NT2/D1 (cell line): ENCODE measurements at regions not wholly inside any gene's neighbourhood (a gene's known extent, or its start where the extent isn't known, plus 50 kb on each side); places are given as distances from the start of the nearest gene placed in this dataset.

ENCODE experiments used
- DNase-seq: peaks from one replicate; pipeline ENCODE4 v3.0.0-alpha.2; 2011; ENCODE audit warnings: low read depth, low spot score
- H3K27me3 ChIP-seq: 2 replicates; pipeline ENCODE4 v1.6.0; 2011; ENCODE audit warnings: mild to moderate bottlenecking; ENCODE audit not compliant: insufficient read length, insufficient read depth
- H3K36me3 ChIP-seq: 2 replicates; pipeline ENCODE4 v1.6.1; 2011; ENCODE audit warnings: mild to moderate bottlenecking, low read length, mixed read lengths; ENCODE audit not compliant: insufficient read depth, insufficient read length
- H3K4me1 ChIP-seq: 2 replicates; pipeline ENCODE4 v1.5.1; 2011; ENCODE audit not compliant: insufficient read depth, insufficient read length
- H3K4me3 ChIP-seq: 2 replicates; pipeline ENCODE4 v1.5.1; 2011; ENCODE audit warnings: low read depth; ENCODE audit not compliant: insufficient read length
- H3K9ac ChIP-seq: 2 replicates; pipeline ENCODE4 v1.6.0; 2011; ENCODE audit warnings: low read depth; ENCODE audit not compliant: insufficient read length
- H3K9me3 ChIP-seq: 2 replicates; pipeline ENCODE4 v1.5.1; 2011; ENCODE audit warnings: mild to moderate bottlenecking, low read length; ENCODE audit not compliant: insufficient read depth
- SUZ12 ChIP-seq: IDR thresholded peaks from 2 replicates; pipeline ENCODE4 v1.6.1; 2011; ENCODE audit not compliant: insufficient read length, insufficient read depth; ENCODE audit errors: extremely low read depth
- YY1 ChIP-seq: IDR thresholded peaks from 2 replicates; pipeline ENCODE4 v1.6.1; 2011; ENCODE audit not compliant: insufficient read length, insufficient read depth
- ZNF274 ChIP-seq: IDR thresholded peaks from 2 replicates; pipeline ENCODE4 v1.6.1; 2011; ENCODE audit warnings: mild to moderate bottlenecking, low read depth, low read length

DNA sequence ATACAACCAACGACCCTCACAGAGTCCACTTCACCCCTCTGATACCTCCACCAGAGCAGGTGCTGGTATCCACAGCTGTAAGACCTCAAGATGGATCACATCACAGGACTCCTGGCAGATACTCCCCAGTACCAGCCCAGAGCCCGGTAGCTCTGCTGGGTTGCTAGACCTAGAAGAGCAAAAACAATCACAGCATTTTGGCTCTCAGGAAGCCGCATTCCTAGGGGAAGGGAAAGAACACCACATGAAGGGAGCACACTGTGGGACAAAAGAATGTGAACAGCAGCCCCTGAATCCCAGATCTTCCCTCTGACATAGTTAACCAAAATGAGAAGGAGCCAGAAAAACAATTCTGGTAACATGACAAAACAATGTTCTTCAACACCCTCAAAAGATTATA is 303.1 kb upstream of the GRIA3 start:
- TF ChIP-seq ZNF274, result no peak
- no peak for TF ChIP-seq YY1
- no peak for TF ChIP-seq SUZ12
- Histone ChIP-seq H3K9ac (no peak overlapping the region), H3K27me3 (no peaks in the 10 kb centered on the region), H3K4me1 (peaks cover 2% of the 10 kb centered on the region), H3K9me3 (no peaks in the 10 kb centered on the region), H3K4me3 (no peak overlapping the region), H3K36me3 (no peaks in the 10 kb centered on the region)
- no peak for DNase-seq

- no peak for DNase-seq
- Histone ChIP-seq H3K4me3 (no peak overlapping the region), H3K27me3 (no peaks in the 10 kb centered on the region), H3K4me1 (no peaks in the 10 kb centered on the region), H3K9me3 (no peaks in the 10 kb centered on the region), H3K9ac (no peak overlapping the region), H3K36me3 (no peaks in the 10 kb centered on the region)
- no peak for TF ChIP-seq ZNF274
- no peak for TF ChIP-seq YY1
- no peak for TF ChIP-seq SUZ12
These were observed 293.3 kb upstream of the GRIA3 start for GRCh38 chrX:122890729-122891128.

DNA sequence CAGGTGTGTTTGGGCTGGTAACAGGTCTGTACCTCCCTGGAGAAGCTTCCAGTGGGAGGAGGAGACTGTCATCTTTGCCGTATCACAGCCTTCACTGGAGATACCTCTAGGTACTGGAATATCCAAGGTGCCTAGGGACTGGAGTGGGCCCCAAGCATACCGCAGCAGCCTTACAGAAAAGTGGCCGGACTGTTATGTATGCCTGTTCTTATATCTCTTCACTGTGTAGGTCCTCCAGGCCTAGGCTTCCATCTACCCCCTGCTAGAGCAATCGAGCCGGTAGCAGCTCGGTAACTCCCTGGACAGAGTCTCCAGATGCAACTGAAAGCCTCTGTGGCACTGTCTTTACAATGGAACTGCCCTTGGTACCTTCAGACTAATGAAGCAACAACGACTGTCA is 277.4 kb upstream of the GRIA3 start:
- Histone ChIP-seq H3K27me3 (no peaks in the 10 kb centered on the region), H3K9me3 (no peaks in the 10 kb centered on the region), H3K9ac (no peak overlapping the region), H3K4me1 (no peaks in the 10 kb centered on the region), H3K36me3 (no peaks in the 10 kb centered on the region), H3K4me3 (no peak overlapping the region)
- TF ChIP-seq ZNF274 (no peak), SUZ12 (no peak), YY1 (no peak)
- no peak for DNase-seq

DNA sequence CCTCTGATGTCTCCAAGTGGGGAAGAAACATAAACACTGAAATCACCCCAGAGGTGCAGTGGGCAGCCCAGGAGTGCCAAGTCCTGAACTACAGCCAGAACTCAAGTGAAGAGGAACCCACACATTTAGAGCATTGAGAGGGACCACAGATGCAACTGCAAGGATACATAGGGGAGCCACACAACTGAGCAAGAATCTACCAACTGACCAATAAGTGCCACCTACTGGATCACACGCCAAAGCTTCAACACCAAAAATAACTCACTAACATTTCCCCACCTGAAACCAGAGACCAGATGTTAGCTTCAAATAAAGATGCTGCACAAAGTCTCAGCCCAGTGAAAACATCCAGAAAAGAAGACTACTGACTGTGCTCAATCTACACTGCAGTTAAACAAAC is 276.7 kb upstream of the GRIA3 start:
- Histone ChIP-seq H3K27me3 (no peaks in the 10 kb centered on the region), H3K4me1 (no peaks in the 10 kb centered on the region), H3K4me3 (no peak overlapping the region), H3K36me3 (no peaks in the 10 kb centered on the region), H3K9ac (no peak overlapping the region), H3K9me3 (no peaks in the 10 kb centered on the region)
- TF ChIP-seq YY1 (no peak), ZNF274 (no peak), SUZ12 (no peak)
- DNase-seq, result no peak

DNA sequence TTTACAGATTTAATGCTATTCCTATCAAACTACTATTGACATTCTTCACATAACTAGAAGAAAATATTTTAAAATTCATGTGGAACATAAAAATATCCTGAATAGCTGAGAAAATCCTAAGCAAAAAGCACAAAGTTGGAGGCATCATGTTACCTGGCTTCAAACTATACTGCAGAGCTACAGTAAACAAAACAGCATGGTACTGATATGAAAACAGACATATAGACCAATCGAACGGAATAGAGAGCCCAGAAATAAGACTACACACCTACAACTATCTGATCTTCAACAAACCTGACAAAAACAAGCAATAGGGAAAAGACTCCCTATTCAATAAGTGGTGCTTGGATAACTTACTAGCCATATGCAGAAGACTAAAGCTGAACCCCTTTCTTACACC is 273.4 kb upstream of the GRIA3 start:
- Histone ChIP-seq H3K9ac (no peak overlapping the region), H3K4me3 (no peak overlapping the region), H3K27me3 (no peaks in the 10 kb centered on the region), H3K9me3 (no peaks in the 10 kb centered on the region), H3K36me3 (no peaks in the 10 kb centered on the region), H3K4me1 (no peaks in the 10 kb centered on the region)
- no peak for DNase-seq
- TF ChIP-seq ZNF274 (no peak), SUZ12 (no peak), YY1 (no peak)

- H3K9me3 ChIP-seq, result no peaks in the 10 kb centered on the region
- DNase-seq, result no peak
- no peaks in the 10 kb centered on the region for H3K36me3 ChIP-seq
- H3K9ac ChIP-seq, result no peak overlapping the region
- no peaks in the 10 kb centered on the region for H3K4me1 ChIP-seq
- no peaks in the 10 kb centered on the region for H3K27me3 ChIP-seq
- TF ChIP-seq YY1, result no peak
- no peak for TF ChIP-seq SUZ12
- no peak for TF ChIP-seq ZNF274
- no peak overlapping the region for H3K4me3 ChIP-seq
These were observed 270.9 kb upstream of the GRIA3 start for GRCh38 chrX:122913134-122913533.

DNA sequence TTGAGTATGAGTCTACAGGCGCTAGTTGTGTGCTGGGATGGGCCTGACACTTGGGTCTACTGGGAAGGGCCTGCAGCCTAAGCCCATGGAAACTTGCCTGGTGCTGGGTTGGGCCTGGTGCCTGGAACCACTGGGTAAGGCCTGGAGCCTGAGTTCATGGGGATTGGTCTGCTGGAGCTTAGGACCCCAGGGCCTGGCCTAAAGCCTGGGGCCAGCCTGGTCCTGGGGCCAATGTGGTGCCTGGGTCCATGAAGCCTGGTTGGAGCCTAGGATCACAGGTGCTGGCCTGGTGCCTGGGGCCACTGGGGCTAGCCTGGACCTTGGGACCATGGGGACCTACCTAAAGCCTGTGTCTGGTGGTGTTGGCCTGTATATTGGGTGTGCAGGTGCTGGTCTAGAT is 270.3 kb upstream of the GRIA3 start:
- no peaks in the 10 kb centered on the region for H3K4me1 ChIP-seq
- H3K9ac ChIP-seq, result no peak overlapping the region
- TF ChIP-seq YY1 (no peak), SUZ12 (no peak), ZNF274 (no peak)
- no peak overlapping the region for H3K4me3 ChIP-seq
- DNase-seq, result no peak
- H3K27me3 ChIP-seq, result no peaks in the 10 kb centered on the region
- H3K36me3 ChIP-seq, result no peaks in the 10 kb centered on the region
- no peaks in the 10 kb centered on the region for H3K9me3 ChIP-seq

GRCh38 chrX:122914256-122914655 is 269.8 kb upstream of the GRIA3 start:
- TF ChIP-seq YY1 (no peak), ZNF274 (no peak), SUZ12 (no peak)
- Histone ChIP-seq H3K4me1 (no peaks in the 10 kb centered on the region), H3K9me3 (no peaks in the 10 kb centered on the region), H3K4me3 (no peak overlapping the region), H3K27me3 (no peaks in the 10 kb centered on the region), H3K36me3 (no peaks in the 10 kb centered on the region), H3K9ac (no peak overlapping the region)
- DNase-seq, result no peak
